ENCODE measurements at regions not wholly inside any gene's neighbourhood (a gene's known extent, or its start where the extent isn't known, plus 50 kb on each side); places are given as distances from the start of the nearest gene placed in this dataset.

- CTCF ChIA-PET = no interaction called here
- Histone ChIP-seq H4K20me1 (ENCODE audit: control insufficient read depth, insufficient read depth, low read length, poor library complexity, severe bottlenecking) (no peaks in the 10 kb centered on the region), H3K79me2 (ENCODE audit: control insufficient read depth, insufficient read depth, low read length) (no peaks in the 10 kb centered on the region), H3K9me3 (ENCODE audit: control extremely low read depth in 1 of 3, control insufficient read depth in 2 of 3, insufficient read depth in 1 of 3, low read length in 2 of 3) (peaks cover 0 to 8% (median 0%) of the 10 kb centered on the region in 3 donors), H2AFZ (ENCODE audit: insufficient read depth, low read depth, low read length, poor library complexity, severe bottlenecking) (no peak overlapping the region), H3K4me3 (ENCODE audit: control extremely low read depth in 1 of 5, extremely low read depth in 1 of 5, insufficient read depth in 1 of 5, low read depth in 2 of 5, low read length in 4 of 5) (no peak overlapping the region), H3K9ac (ENCODE audit: low read length) (no peak overlapping the region), H3K27me3 (replicated peaks in 1 of 4; ENCODE audit: control extremely low read depth in 1 of 4, control insufficient read depth in 3 of 4, insufficient read depth in 4 of 4, low read length in 3 of 4) (no peaks in the 10 kb centered on the region), H3K4me1 (ENCODE audit: control insufficient read depth in 2 of 2, insufficient read depth in 2 of 2, low read length in 2 of 2) (no peaks in the 10 kb centered on the region), H3K36me3 (replicated peaks in 1 of 2; ENCODE audit: control extremely low read depth in 1 of 2, control insufficient read depth in 1 of 2, extremely low read depth in 1 of 2, insufficient read depth in 2 of 2, low read length in 1 of 2) (no peaks in the 10 kb centered on the region), H3K4me2 (replicated peaks; ENCODE audit: low read depth, low read length, poor library complexity, severe bottlenecking) (no peak overlapping the region), H3K27ac (ENCODE audit: low read length in 2 of 2) (no peak overlapping the region)
- no peaks in the 10 kb centered on the region for H3K9me3 Mint-ChIP-seq (ENCODE audit: insufficient read depth)
- ATAC-seq (ENCODE audit: low read depth) (no peak), DNase-seq (no peak)
- no peak overlapping the region for H3K4me3 Mint-ChIP-seq
- POLR2A ChIA-PET = no interaction called here
- no peak overlapping the region for H3K27ac Mint-ChIP-seq
- no peak for TF ChIP-seq CTCF (IDR thresholded peaks at IDR 0.05)
- no peak for TF ChIP-seq EZH2 (IDR thresholded peaks at IDR 0.05; ENCODE audit: borderline replicate concordance, insufficient read depth, low read depth, low read length, poor library complexity, severe bottlenecking)
- 100% methylated on average over 2 of the region's 5 CpGs for WGBS (ENCODE audit: insufficient coverage)
- no peaks in the 10 kb centered on the region for H3K4me1 Mint-ChIP-seq
- intact Hi-C loops (cut with micrococcal nuclease) = no loop called here
- H3K27me3 Mint-ChIP-seq = no peaks in the 10 kb centered on the region
These were observed 193.9 kb upstream of the SOX9 start for GRCh38 chr17:71926746-71927398.

GRCh38 chr17:71933306-71933705 is 187.5 kb upstream of the SOX9 start:
- ChIA-PET CTCF (no interaction called here), POLR2A (no interaction called here)
- H3K4me3 ChIP-seq (ENCODE audit: control extremely low read depth in 1 of 5, extremely low read depth in 1 of 5, insufficient read depth in 1 of 5, low read depth in 2 of 5, low read length in 4 of 5) = no peak overlapping the region
- Mint-ChIP-seq H3K9me3 (ENCODE audit: insufficient read depth) (no peaks in the 10 kb centered on the region), H3K27ac (no peak overlapping the region), H3K4me3 (no peak overlapping the region), H3K4me1 (no peaks in the 10 kb centered on the region), H3K27me3 (no peaks in the 10 kb centered on the region)
- H3K27me3 ChIP-seq (replicated peaks in 1 of 4; ENCODE audit: control extremely low read depth in 1 of 4, control insufficient read depth in 3 of 4, insufficient read depth in 4 of 4, low read length in 3 of 4) = no peaks in the 10 kb centered on the region
- no peaks in the 10 kb centered on the region for H4K20me1 ChIP-seq (ENCODE audit: control insufficient read depth, insufficient read depth, low read length, poor library complexity, severe bottlenecking)
- H3K9me3 ChIP-seq (ENCODE audit: control extremely low read depth in 1 of 3, control insufficient read depth in 2 of 3, insufficient read depth in 1 of 3, low read length in 2 of 3) = peaks cover 0 to 8% (median 0%) of the 10 kb centered on the region in 3 donors
- H3K9ac ChIP-seq (ENCODE audit: low read length) = no peak overlapping the region
- H3K36me3 ChIP-seq (replicated peaks in 1 of 2; ENCODE audit: control extremely low read depth in 1 of 2, control insufficient read depth in 1 of 2, extremely low read depth in 1 of 2, insufficient read depth in 2 of 2, low read length in 1 of 2) = no peaks in the 10 kb centered on the region
- H3K4me1 ChIP-seq (ENCODE audit: control insufficient read depth in 2 of 2, insufficient read depth in 2 of 2, low read length in 2 of 2) = no peaks in the 10 kb centered on the region
- H3K27ac ChIP-seq (ENCODE audit: low read length in 2 of 2) = no peak overlapping the region
- no peak overlapping the region for H3K4me2 ChIP-seq (replicated peaks; ENCODE audit: low read depth, low read length, poor library complexity, severe bottlenecking)
- H2AFZ ChIP-seq (ENCODE audit: insufficient read depth, low read depth, low read length, poor library complexity, severe bottlenecking) = no peak overlapping the region
- H3K79me2 ChIP-seq (ENCODE audit: control insufficient read depth, insufficient read depth, low read length) = no peaks in the 10 kb centered on the region
- 83% methylated on average over 1 of the region's 3 CpGs for WGBS (ENCODE audit: insufficient coverage)
- ATAC-seq (ENCODE audit: low read depth) (no peak), DNase-seq (no peak)
- TF ChIP-seq EZH2 (IDR thresholded peaks at IDR 0.05; ENCODE audit: borderline replicate concordance, insufficient read depth, low read depth, low read length, poor library complexity, severe bottlenecking) (no peak), CTCF (IDR thresholded peaks at IDR 0.05) (no peak)
- intact Hi-C loops (cut with micrococcal nuclease) = no loop called here

All from B cell (primary cell).